ENCODE measurements at regions not wholly inside any gene's neighbourhood (a gene's known extent, or its start where the extent isn't known, plus 50 kb on each side); places are given as distances from the start of the nearest gene placed in this dataset.

GRCh38 chr6:2596222-2596621 lies 154.5 kb downstream of the MYLK4 start:
- DNase-seq (ENCODE audit: low spot score) = no peak

DNA sequence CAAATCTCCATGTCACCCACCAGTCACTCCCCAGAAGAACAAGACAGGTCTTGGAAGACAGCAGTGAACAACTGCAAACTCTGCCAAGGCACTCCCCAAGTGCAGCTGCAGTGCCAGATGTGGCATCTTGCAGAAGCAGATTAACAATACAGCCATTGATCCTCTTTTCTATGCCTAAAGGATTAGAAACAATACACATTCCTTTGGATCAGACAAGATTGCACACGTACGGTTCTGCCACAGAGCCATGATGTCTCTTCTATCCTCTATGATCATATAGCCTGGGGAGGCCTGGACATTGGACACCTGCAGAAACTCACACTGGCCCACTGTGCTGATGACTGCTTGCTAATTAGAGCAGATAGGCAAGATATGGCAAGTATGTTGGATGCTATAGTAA lies 155.9 kb downstream of the MYLK4 start:
- TF ChIP-seq, protein P1, sequence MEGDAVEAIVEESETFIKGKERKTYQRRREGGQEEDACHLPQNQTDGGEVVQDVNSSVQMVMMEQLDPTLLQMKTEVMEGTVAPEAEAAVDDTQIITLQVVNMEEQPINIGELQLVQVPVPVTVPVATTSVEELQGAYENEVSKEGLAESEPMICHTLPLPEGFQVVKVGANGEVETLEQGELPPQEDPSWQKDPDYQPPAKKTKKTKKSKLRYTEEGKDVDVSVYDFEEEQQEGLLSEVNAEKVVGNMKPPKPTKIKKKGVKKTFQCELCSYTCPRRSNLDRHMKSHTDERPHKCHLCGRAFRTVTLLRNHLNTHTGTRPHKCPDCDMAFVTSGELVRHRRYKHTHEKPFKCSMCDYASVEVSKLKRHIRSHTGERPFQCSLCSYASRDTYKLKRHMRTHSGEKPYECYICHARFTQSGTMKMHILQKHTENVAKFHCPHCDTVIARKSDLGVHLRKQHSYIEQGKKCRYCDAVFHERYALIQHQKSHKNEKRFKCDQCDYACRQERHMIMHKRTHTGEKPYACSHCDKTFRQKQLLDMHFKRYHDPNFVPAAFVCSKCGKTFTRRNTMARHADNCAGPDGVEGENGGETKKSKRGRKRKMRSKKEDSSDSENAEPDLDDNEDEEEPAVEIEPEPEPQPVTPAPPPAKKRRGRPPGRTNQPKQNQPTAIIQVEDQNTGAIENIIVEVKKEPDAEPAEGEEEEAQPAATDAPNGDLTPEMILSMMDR (IDR thresholded peaks at IDR 0.05; ENCODE audit: extremely low read depth, insufficient read depth, missing control alignments) = no peak
- no peak for DNase-seq (ENCODE audit: low spot score)
- in situ Hi-C loops (cut with MboI; ENCODE audit: low pct_unique_long_range_greater_than_20kb, low sequenced_read_pairs, unreplicated experiment) = no loop called here

More at GRCh38 chr6:2596222-2596621, 154.5 kb downstream of the MYLK4 start:
- TF ChIP-seq, protein P1 (IDR thresholded peaks at IDR 0.05; ENCODE audit: extremely low read depth, insufficient read depth, missing control alignments) = peak; percentile 46
- in situ Hi-C loops (cut with MboI; ENCODE audit: low pct_unique_long_range_greater_than_20kb, low sequenced_read_pairs, unreplicated experiment) = no loop called here

DNA sequence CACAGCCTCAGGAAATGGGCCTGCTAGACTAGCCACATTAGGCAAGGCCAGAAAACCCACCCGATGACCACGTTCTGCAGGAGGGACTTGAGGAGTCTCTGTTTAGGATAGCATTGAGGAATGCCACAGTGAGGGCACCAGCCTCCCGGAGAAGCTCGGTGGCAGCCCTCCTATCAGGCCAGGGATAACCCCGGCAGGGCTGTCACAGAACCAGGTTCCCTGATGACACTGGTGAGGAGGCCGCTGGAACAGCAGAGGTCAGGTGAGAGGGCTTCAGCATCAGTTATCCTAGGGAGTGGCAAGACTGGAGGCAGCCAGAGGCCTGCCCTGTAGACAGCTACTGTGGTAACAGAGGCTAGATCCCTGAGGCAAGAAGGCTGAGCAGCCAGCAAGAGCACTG lies 157.6 kb downstream of the MYLK4 start:
- DNase-seq (ENCODE audit: low spot score) = no peak
- in situ Hi-C loops (cut with MboI; ENCODE audit: low pct_unique_long_range_greater_than_20kb, low sequenced_read_pairs, unreplicated experiment) = no loop called here
- TF ChIP-seq, protein P1 (IDR thresholded peaks at IDR 0.05; ENCODE audit: extremely low read depth, insufficient read depth, missing control alignments) = no peak

- TF ChIP-seq, protein P1 (IDR thresholded peaks at IDR 0.05; ENCODE audit: extremely low read depth, insufficient read depth, missing control alignments) = no peak
- DNase-seq (ENCODE audit: low spot score) = no peak
- in situ Hi-C loops (cut with MboI; ENCODE audit: low pct_unique_long_range_greater_than_20kb, low sequenced_read_pairs, unreplicated experiment) = no loop called here
Observed at GRCh38 chr6:2589171-2589661, 161.5 kb downstream of the MYLK4 start.

DNA sequence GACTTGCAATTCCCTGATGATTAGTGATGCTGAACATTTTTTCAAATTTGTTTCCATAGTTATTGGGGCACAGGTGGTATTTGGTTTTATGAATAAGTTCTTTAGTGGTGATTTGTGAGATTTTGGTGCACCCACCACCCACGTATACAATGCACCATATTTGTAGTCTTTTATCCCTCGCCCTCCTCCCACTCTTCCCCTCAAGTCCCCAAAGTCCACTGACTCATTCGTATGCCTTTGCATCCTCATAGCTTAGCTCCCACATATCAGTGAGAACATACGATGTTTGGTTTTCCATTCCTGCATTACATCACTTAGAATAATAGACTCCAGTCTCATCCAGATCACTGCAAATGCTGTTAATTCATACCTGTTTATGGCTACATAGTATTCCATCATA lies 167.3 kb downstream of the MYLK4 start:
- in situ Hi-C loops (cut with MboI; ENCODE audit: low pct_unique_long_range_greater_than_20kb, low sequenced_read_pairs, unreplicated experiment) = no loop called here
- TF ChIP-seq, protein P1 (IDR thresholded peaks at IDR 0.05; ENCODE audit: extremely low read depth, insufficient read depth, missing control alignments) = no peak
- no peak for DNase-seq (ENCODE audit: low spot score)

GRCh38 chr6:2582268-2582667 lies 168.5 kb downstream of the MYLK4 start:
- TF ChIP-seq, protein P1 (IDR thresholded peaks at IDR 0.05; ENCODE audit: extremely low read depth, insufficient read depth, missing control alignments) = no peak
- in situ Hi-C loops (cut with MboI; ENCODE audit: low pct_unique_long_range_greater_than_20kb, low sequenced_read_pairs, unreplicated experiment) = no loop called here
- no peak for DNase-seq (ENCODE audit: low spot score)

GRCh38 chr6:2581611-2582010 lies 169.1 kb downstream of the MYLK4 start:
- TF ChIP-seq, protein P1 (IDR thresholded peaks at IDR 0.05; ENCODE audit: extremely low read depth, insufficient read depth, missing control alignments) = no peak
- DNase-seq (ENCODE audit: low spot score) = no peak
- in situ Hi-C loops (cut with MboI; ENCODE audit: low pct_unique_long_range_greater_than_20kb, low sequenced_read_pairs, unreplicated experiment) = no loop called here
